ENCODE measurements at regions not wholly inside any gene's neighbourhood (a gene's known extent, or its start where the extent isn't known, plus 50 kb on each side); places are given as distances from the start of the nearest gene placed in this dataset.

- no peak for TF ChIP-seq CTCF (IDR thresholded peaks at IDR 0.05)
- no peak for TF ChIP-seq POLR2A (IDR thresholded peaks at IDR 0.05)
Observed at GRCh38 chr2:64203131-64203857, 59.1 kb upstream of the PELI1 start.
